Esophagus (tissue), 2 donors: ENCODE measurements at regions not wholly inside any gene's neighbourhood (a gene's known extent, or its start where the extent isn't known, plus 50 kb on each side); places are given as distances from the start of the nearest gene placed in this dataset.
"Not testable (repeated sequence)": the region's sequence is repeated elsewhere in the genome, so short reads cannot be mapped to it uniquely, and the experiment has no call there.

ENCODE experiments used
- H3K27ac ChIP-seq, 2 donors: one replicate each; pipeline ENCODE4 v1.5.1; 2013; ENCODE audit warnings: low read depth in 2 of 2, mild to moderate bottlenecking in 2 of 2, inconsistent platforms in 1 of 2, low read length in 1 of 2, moderate library complexity in 1 of 2
- H3K27me3 ChIP-seq, 2 donors: one replicate each; pipeline ENCODE4 v1.6.1; 2013; ENCODE audit warnings: low read length in 2 of 2, control low read depth in 1 of 2, mild to moderate bottlenecking in 1 of 2; ENCODE audit not compliant: insufficient read depth in 2 of 2, control insufficient read depth in 1 of 2
- H3K36me3 ChIP-seq, 2 donors: one replicate each; pipeline ENCODE4 v1.6.1; 2013; ENCODE audit warnings: low read length in 1 of 2; ENCODE audit not compliant: control insufficient read depth in 2 of 2, insufficient read depth in 2 of 2
- H3K4me1 ChIP-seq, 2 donors: one replicate each; pipeline ENCODE4 v1.6.1; 2013; ENCODE audit warnings: low read length in 1 of 2; ENCODE audit not compliant: control insufficient read depth in 2 of 2, insufficient read depth in 2 of 2
- H3K4me3 ChIP-seq, 2 donors: one replicate each; pipeline ENCODE4 v1.5.1; 2013; ENCODE audit warnings: low read length in 2 of 2, mild to moderate bottlenecking in 2 of 2, low read depth in 1 of 2, moderate library complexity in 1 of 2
- H3K9me3 ChIP-seq, 2 donors: one replicate each; pipeline ENCODE4 v1.6.1; 2013; ENCODE audit warnings: mild to moderate bottlenecking in 2 of 2, low read depth in 1 of 2, low read length in 1 of 2, moderate library complexity in 1 of 2; ENCODE audit not compliant: control insufficient read depth in 2 of 2, insufficient read depth in 1 of 2
- WGBS, 2 donors: extraction: QIAGEN DNeasy Blood & Tissue Kit; methylation state at CpG; one replicate each; pipeline ENCODE4 v1.1.7; 2013; 5-methylcytosine and 5-hydroxymethylcytosine counted together
- donor health status: healthy with polysubstance abuse.
- donor health status: Bipolar disorder and iron deficiency.

GRCh38 chr13:19056984-19057490 is 124.6 kb downstream of the TUBA3C start:
- H3K9me3 ChIP-seq = peaks cover 23 to 43% of the 10 kb centered on the region in 2 donors
- no peak overlapping the region for H3K4me3 ChIP-seq
- H3K4me1 ChIP-seq = no peaks in the 10 kb centered on the region
- no peaks in the 10 kb centered on the region for H3K36me3 ChIP-seq
- no peak overlapping the region for H3K27ac ChIP-seq
- H3K27me3 ChIP-seq = no peaks in the 10 kb centered on the region
- 82 to 84% methylated on average over 12 of the region's 12 CpGs for whole genome bisulfite sequencing, 2 donors

DNA sequence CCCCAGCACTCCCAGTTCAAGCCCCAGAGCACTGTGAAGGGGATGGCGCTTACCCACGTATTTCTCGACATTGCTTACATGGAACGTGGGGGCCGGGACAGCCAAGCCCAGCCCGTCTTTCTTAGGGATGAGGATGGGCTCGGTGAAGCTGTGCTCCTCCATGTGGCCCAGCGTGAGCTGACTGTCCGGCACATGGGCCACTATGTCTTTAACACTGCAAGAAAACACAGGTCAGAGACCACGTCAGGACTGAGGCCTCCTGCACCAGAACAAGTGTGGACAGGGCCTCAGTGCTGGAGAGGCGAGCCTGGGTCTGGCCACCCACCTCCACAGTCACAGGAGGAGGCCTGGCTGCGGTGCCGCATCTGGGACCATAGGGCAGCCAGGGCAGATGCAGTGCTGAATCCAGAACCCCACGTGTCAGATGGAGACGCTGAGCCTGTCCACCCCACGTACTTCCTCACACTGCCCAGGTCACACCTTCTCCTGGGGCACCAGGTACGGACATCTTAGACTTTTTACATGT is 125.2 kb downstream of the TUBA3C start:
- WGBS, 2 donors = 87 to 90% methylated on average over 17 of the region's 17 CpGs
- Histone ChIP-seq H3K36me3 (no peaks in the 10 kb centered on the region), H3K4me1 (no peaks in the 10 kb centered on the region), H3K27me3 (no peaks in the 10 kb centered on the region), H3K9me3 (peaks cover 17 to 42% of the 10 kb centered on the region in 2 donors), H3K27ac (no peak overlapping the region), H3K4me3 (no peak overlapping the region)

DNA sequence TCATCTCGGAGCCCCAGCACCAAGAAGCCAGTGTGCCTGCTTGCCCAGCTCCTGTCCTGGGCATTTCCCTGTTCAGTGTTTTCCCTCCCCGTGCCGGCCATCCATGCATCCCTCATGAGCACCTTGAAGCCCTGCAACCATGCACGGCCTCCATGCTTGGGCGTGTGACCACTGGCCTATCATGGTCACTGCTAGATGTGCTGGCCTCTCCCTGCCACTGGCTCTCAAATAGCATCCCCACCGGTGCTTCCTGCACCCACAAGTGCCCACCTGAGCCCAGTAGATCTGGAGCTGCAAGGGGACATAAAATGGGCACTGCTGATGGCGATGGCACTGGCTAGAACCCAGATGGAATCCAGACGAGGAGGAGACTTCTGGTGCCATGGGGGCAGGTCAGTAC is 126.0 kb downstream of the TUBA3C start:
- Histone ChIP-seq H3K27ac (no peak overlapping the region), H3K4me3 (no peak overlapping the region), H3K27me3 (no peaks in the 10 kb centered on the region), H3K9me3 (peaks cover 13 to 46% of the 10 kb centered on the region in 2 donors), H3K36me3 (no peaks in the 10 kb centered on the region), H3K4me1 (no peaks in the 10 kb centered on the region)
- WGBS, 2 donors = 73 to 74% methylated on average over 8 of the region's 8 CpGs

GRCh38 chr13:19053561-19053960 is 128.1 kb downstream of the TUBA3C start:
- WGBS, 2 donors = 70 to 73% methylated on average over 6 of the region's 6 CpGs
- H3K9me3 ChIP-seq = peaks cover 11 to 39% of the 10 kb centered on the region in 2 donors

DNA sequence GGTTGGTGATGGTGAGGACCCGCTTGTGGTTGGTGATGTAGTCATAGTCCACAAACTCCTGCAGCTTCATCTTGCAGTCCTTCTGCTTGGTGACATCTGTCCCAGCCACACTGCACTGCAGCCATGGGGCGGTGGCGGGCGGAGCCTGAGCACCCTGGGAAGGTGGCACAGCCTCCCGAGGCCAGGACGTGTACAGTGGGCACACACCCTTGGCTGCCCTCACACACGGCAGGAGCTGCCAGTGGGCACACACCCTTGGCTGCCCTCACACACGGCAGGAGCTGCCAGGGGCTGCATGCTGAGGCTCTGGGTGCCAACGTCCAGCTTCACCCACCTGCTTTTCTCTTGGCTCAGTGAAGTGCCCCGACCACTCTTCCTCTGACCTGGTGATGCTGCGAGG is 128.7 kb downstream of the TUBA3C start:
- H3K27ac ChIP-seq = no peak overlapping the region
- no peaks in the 10 kb centered on the region for H3K36me3 ChIP-seq
- no peaks in the 10 kb centered on the region for H3K4me1 ChIP-seq
- no peak overlapping the region for H3K4me3 ChIP-seq
- 76 to 80% methylated on average over 11 of the region's 11 CpGs for WGBS, 2 donors
- H3K9me3 ChIP-seq = peaks cover 17 to 40% of the 10 kb centered on the region in 2 donors
- no peaks in the 10 kb centered on the region for H3K27me3 ChIP-seq

More at GRCh38 chr13:19053561-19053960, 128.1 kb downstream of the TUBA3C start:
- no peaks in the 10 kb centered on the region for H3K27me3 ChIP-seq
- no peaks in the 10 kb centered on the region for H3K4me1 ChIP-seq
- H3K4me3 ChIP-seq = no peak overlapping the region
- no peak overlapping the region for H3K27ac ChIP-seq
- no peaks in the 10 kb centered on the region for H3K36me3 ChIP-seq

- no peak overlapping the region for H3K27ac ChIP-seq
- WGBS, 2 donors = 71 to 75% methylated on average over 6 of the region's 6 CpGs
- no peak overlapping the region for H3K4me3 ChIP-seq
- H3K27me3 ChIP-seq = no peaks in the 10 kb centered on the region
- no peaks in the 10 kb centered on the region for H3K4me1 ChIP-seq
- H3K36me3 ChIP-seq = no peaks in the 10 kb centered on the region
- peaks cover 19 to 42% of the 10 kb centered on the region in 2 donors for H3K9me3 ChIP-seq
These were observed 129.4 kb downstream of the TUBA3C start for GRCh38 chr13:19052180-19052579.

DNA sequence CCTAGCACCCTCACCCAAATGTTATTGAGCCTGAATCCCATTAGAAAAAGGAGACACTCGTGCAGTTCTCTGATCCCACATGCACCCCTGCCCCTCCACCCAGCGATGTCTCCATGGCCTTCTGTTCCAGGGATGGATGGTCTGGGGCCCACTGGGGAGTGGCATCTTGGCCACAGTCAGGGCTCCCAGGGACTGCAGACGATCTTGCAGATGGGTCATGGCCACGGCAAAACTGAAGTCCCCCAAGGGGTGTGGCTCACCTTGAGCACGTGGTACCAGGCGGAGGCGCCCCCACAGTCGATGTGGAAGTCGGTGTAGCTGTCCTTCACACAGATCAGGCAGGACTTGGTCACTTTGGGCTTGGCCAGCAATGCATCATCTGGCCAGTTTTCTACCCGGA is 130.7 kb downstream of the TUBA3C start:
- Histone ChIP-seq H3K27ac (no peak overlapping the region), H3K27me3 (no peaks in the 10 kb centered on the region), H3K4me1 (no peaks in the 10 kb centered on the region), H3K9me3 (peaks cover 18 to 38% of the 10 kb centered on the region in 2 donors), H3K36me3 (no peaks in the 10 kb centered on the region), H3K4me3 (no peak overlapping the region)
- WGBS, 2 donors = 76 to 79% methylated on average over 10 of the region's 10 CpGs

- not testable (repeated sequence) for H3K4me1 ChIP-seq, H3K27me3 ChIP-seq, H3K4me3 ChIP-seq, H3K27ac ChIP-seq, H3K36me3 ChIP-seq
- H3K9me3 ChIP-seq = peaks cover 12 to 32% of the 10 kb centered on the region in 2 donors
- 83 to 87% methylated on average over 13 of the region's 13 CpGs for WGBS, 2 donors
These were observed 132.0 kb downstream of the TUBA3C start for GRCh38 chr13:19049624-19050023.

- WGBS, 2 donors = 76 to 77% methylated on average over 14 to 15 of the region's 15 CpGs
- H3K36me3 ChIP-seq = no peaks in the 10 kb centered on the region
- no peaks in the 10 kb centered on the region for H3K27me3 ChIP-seq
- H3K9me3 ChIP-seq = peaks cover 12 to 32% of the 10 kb centered on the region in 2 donors
- no peak overlapping the region for H3K27ac ChIP-seq
- no peak overlapping the region for H3K4me3 ChIP-seq
- H3K4me1 ChIP-seq = no peaks in the 10 kb centered on the region
These were observed 133.2 kb downstream of the TUBA3C start for GRCh38 chr13:19048381-19048780.

DNA sequence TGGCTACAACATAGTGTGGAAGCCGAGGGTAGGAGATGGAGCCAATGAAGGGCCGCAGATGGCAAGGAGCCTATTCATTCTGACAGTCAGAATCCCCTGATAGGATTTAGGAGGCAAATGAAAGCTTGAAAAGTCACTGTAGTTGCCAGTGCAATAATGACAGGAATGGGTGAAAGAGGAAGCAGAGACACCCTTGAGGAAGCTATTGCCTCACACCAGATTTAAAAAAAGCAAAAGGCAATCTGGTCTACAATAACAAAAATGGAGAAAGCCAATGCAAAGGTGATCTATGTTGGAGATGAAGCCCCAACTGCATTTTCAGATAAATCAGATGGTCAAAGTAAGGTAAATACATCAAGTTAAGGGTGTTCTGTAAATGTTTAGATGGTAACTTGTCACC is 158.5 kb downstream of the TUBA3C start:
- 54 to 59% methylated on average over 2 of the region's 2 CpGs for WGBS, 2 donors
- Histone ChIP-seq H3K9me3 (no peaks in the 10 kb centered on the region), H3K27me3 (no peaks in the 10 kb centered on the region), H3K27ac (no peak overlapping the region), H3K4me3 (no peak overlapping the region), H3K36me3 (no peaks in the 10 kb centered on the region), H3K4me1 (no peaks in the 10 kb centered on the region)
